IMR-90 (cell line): ENCODE measurements at regions not wholly inside any gene's neighbourhood (a gene's known extent, or its start where the extent isn't known, plus 50 kb on each side); places are given as distances from the start of the nearest gene placed in this dataset.

Experiments
- ATAC-seq: fragments of 200-7000 bp; cut with Tn5 transposase; 2 replicates; pipeline ENCODE4 v1.9.1; 2020; ENCODE audit warnings: low read depth, mild to moderate bottlenecking, moderate library complexity
- BruUV-seq: library from RNA; stranded (reverse); fragments of 400-500 nt; replicated peaks from 2 replicates; lab custom pipeline; 2021; lab: Mats Ljungman, UMichigan
- CTCF ChIA-PET: fragments of 300-600 bp; formaldehyde crosslinking; extraction: SDS; loops from one replicate; lab custom pipeline; 2021; ENCODE audit warnings: antibody characterized with exemption; lab: Yijun Ruan, JAX
- POLR2A ChIA-PET: fragments of 300-600 bp; sonication (Branson Sonifier 250); formaldehyde crosslinking; loops from one replicate; lab custom pipeline; 2022; ENCODE audit warnings: antibody characterized with exemption; ENCODE audit not compliant: unreplicated experiment; lab: Charles Lee
- DNase-seq: peaks from one replicate; pipeline ENCODE4 v3.0.0; 2013
- H2AFZ ChIP-seq: replicated peaks from 2 replicates; pipeline ENCODE3; 2013; ENCODE audit warnings: low read length, mild to moderate bottlenecking; ENCODE audit not compliant: poor library complexity
- H2AK5ac ChIP-seq: 2 replicates; pipeline ENCODE4 v1.6.1; 2013; ENCODE audit warnings: low read depth, low read length, inconsistent platforms
- H2AK9ac ChIP-seq: replicated peaks from 2 replicates; pipeline ENCODE3; 2013; ENCODE audit warnings: mild to moderate bottlenecking, low read depth, low read length, moderate library complexity; ENCODE audit not compliant: poor library complexity
- H2BK120ac ChIP-seq: 2 replicates; pipeline ENCODE4 v1.6.1; 2013; ENCODE audit warnings: low read depth, low read length, inconsistent platforms
- H2BK15ac ChIP-seq: 3 replicates; pipeline ENCODE4 v1.6.1; 2013; ENCODE audit warnings: low read depth, low read length, inconsistent platforms
- H2BK20ac ChIP-seq: 2 replicates; pipeline ENCODE4 v1.6.1; 2013; ENCODE audit warnings: low read depth, mild to moderate bottlenecking, inconsistent platforms, low read length, moderate library complexity
- H2BK5ac ChIP-seq: 2 replicates; pipeline ENCODE4 v1.6.1; 2013; ENCODE audit warnings: mild to moderate bottlenecking, low read depth, low read length, inconsistent platforms; ENCODE audit not compliant: poor library complexity, severe bottlenecking
- H3K14ac ChIP-seq: replicated peaks from 2 replicates; pipeline ENCODE4 v1.6.1; 2013; ENCODE audit warnings: low read depth, low read length, inconsistent platforms
- H3K18ac ChIP-seq: 2 replicates; pipeline ENCODE4 v1.6.1; 2013; ENCODE audit warnings: low read depth, low read length, control low read depth
- H3K23ac ChIP-seq: 2 replicates; pipeline ENCODE4 v1.6.1; 2013; ENCODE audit warnings: low read depth, low read length, inconsistent platforms
- H3K27ac ChIP-seq: 2 replicates; pipeline ENCODE4 v1.5.1; 2013; ENCODE audit warnings: mild to moderate bottlenecking, control low read depth, low read length; ENCODE audit not compliant: insufficient read depth
- H3K27me3 ChIP-seq: 2 replicates; pipeline ENCODE4 v1.6.1; 2013; ENCODE audit warnings: low read length; ENCODE audit not compliant: control insufficient read depth, insufficient read depth
- H3K36me3 ChIP-seq: 2 replicates; pipeline ENCODE4 v1.6.1; 2013; ENCODE audit warnings: low read length, mixed read lengths; ENCODE audit not compliant: control insufficient read depth, insufficient read depth
- H3K4ac ChIP-seq: 2 replicates; pipeline ENCODE4 v1.6.1; 2013; ENCODE audit warnings: low read depth, low read length, inconsistent platforms
- H3K4me1 ChIP-seq: 2 replicates; pipeline ENCODE4 v1.6.1; 2013; ENCODE audit warnings: low read length, mixed read lengths; ENCODE audit not compliant: control insufficient read depth, insufficient read depth
- H3K4me2 ChIP-seq: 2 replicates; pipeline ENCODE4 v1.6.1; 2013; ENCODE audit warnings: low read depth, mild to moderate bottlenecking, control low read depth, low read length, moderate library complexity
- H3K4me3 ChIP-seq: 2 replicates; pipeline ENCODE4 v1.5.1; 2013; ENCODE audit warnings: low read depth, mild to moderate bottlenecking, control low read depth, low read length, moderate library complexity; ENCODE audit not compliant: insufficient read depth
- H3K56ac ChIP-seq: 2 replicates; pipeline ENCODE4 v1.6.1; 2013; ENCODE audit warnings: low read length, inconsistent platforms; ENCODE audit not compliant: insufficient read depth; ENCODE audit errors: extremely low read depth
- H3K79me1 ChIP-seq, 2 experiments: 2 replicates each; pipeline ENCODE4 v1.6.1; 2013; ENCODE audit warnings: low read length in 2 of 2, inconsistent platforms in 1 of 2, low read depth in 1 of 2
- H3K9ac ChIP-seq: 2 replicates; pipeline ENCODE4 v1.6.1; 2013; ENCODE audit warnings: low read depth, low read length, control low read depth
- H3K9me1 ChIP-seq: 2 replicates; pipeline ENCODE4 v1.6.1; 2013; ENCODE audit warnings: low read length, inconsistent platforms; ENCODE audit not compliant: insufficient read depth
- H3K9me3 ChIP-seq: 2 replicates; pipeline ENCODE4 v1.6.1; 2013; ENCODE audit warnings: low read length; ENCODE audit not compliant: control insufficient read depth, insufficient read depth
- H4K20me1 ChIP-seq: 2 replicates; pipeline ENCODE4 v1.6.1; 2013; ENCODE audit warnings: low read length, inconsistent platforms; ENCODE audit not compliant: insufficient read depth
- H4K5ac ChIP-seq: 2 replicates; pipeline ENCODE4 v1.6.1; 2013; ENCODE audit warnings: mild to moderate bottlenecking, low read depth, low read length, control low read depth
- H4K8ac ChIP-seq, 2 experiments: 2 replicates each; pipeline ENCODE4 v1.6.1; 2013; ENCODE audit warnings: low read depth in 2 of 2, low read length in 2 of 2, control low read depth in 1 of 2, inconsistent platforms in 1 of 2
- H4K91ac ChIP-seq: 2 replicates; pipeline ENCODE4 v1.6.1; 2013; ENCODE audit warnings: low read depth, low read length, inconsistent platforms; ENCODE audit not compliant: insufficient read depth
- CTCF ChIP-seq: conservative IDR thresholded peaks from 2 replicates; pipeline ENCODE4 v1.5.1; 2012; ENCODE audit warnings: mild to moderate bottlenecking, low read depth, low read length, improper control_type of control experiment
- ELK1 ChIP-seq: fragments of 150-350 bp; IDR thresholded peaks from 2 replicates; pipeline ENCODE4 v1.6.1; 2016; ENCODE audit warnings: low read depth, mild to moderate bottlenecking, low read length, moderate library complexity, borderline replicate concordance
- FOS ChIP-seq: fragments of 150-350 bp; IDR thresholded peaks from 2 replicates; pipeline ENCODE4 v1.6.1; 2016; ENCODE audit warnings: low read depth, low read length
- MAFK ChIP-seq: IDR thresholded peaks from 2 replicates; pipeline ENCODE4 v1.6.1; 2012; ENCODE audit warnings: low read depth, low read length, improper control_type of control experiment
- MXI1 ChIP-seq: IDR thresholded peaks from 2 replicates; pipeline ENCODE4 v1.6.1; 2012; ENCODE audit warnings: low read depth, mild to moderate bottlenecking, low read length, moderate library complexity, borderline replicate concordance
- NFE2L2 ChIP-seq: fragments of 150-350 bp; IDR thresholded peaks from 2 replicates; pipeline ENCODE4 v1.6.1; 2016; ENCODE audit warnings: low read depth, mild to moderate bottlenecking, low read length
- POLR2A ChIP-seq: IDR thresholded peaks from 2 replicates; pipeline ENCODE4 v1.6.1; 2012; ENCODE audit warnings: mild to moderate bottlenecking, low read depth, low read length
- RAD21 ChIP-seq: IDR thresholded peaks from 2 replicates; pipeline ENCODE4 v1.6.1; 2012; ENCODE audit warnings: low read length, improper control_type of control experiment
- RCOR1 ChIP-seq: IDR thresholded peaks from 2 replicates; pipeline ENCODE4 v1.6.1; 2012; ENCODE audit warnings: mild to moderate bottlenecking, low read length, improper control_type of control experiment; ENCODE audit not compliant: insufficient replicate concordance
- RFX5 ChIP-seq: IDR thresholded peaks from 2 replicates; pipeline ENCODE4 v1.8.0; 2012; ENCODE audit warnings: low read depth, mild to moderate bottlenecking, low read length, moderate library complexity
- SMC3 ChIP-seq: fragments of 150-350 bp; IDR thresholded peaks from 2 replicates; pipeline ENCODE4 v1.6.1; 2016; ENCODE audit warnings: low read depth, mild to moderate bottlenecking, antibody characterized with exemption, low read length, moderate library complexity
- WGBS, 2 experiments: methylation state at CpG; one replicate each; pipeline versions ENCODE4 v1.1.5 to v1.1.7; 2013; ENCODE audit warnings: missing lambda C conversion rate in 2 of 2; ENCODE audit not compliant: insufficient read length in 1 of 2; ENCODE audit errors: extremely low coverage in 2 of 2; 5-methylcytosine and 5-hydroxymethylcytosine counted together
- dilution Hi-C: fragments of 300-500 bp; cut with HindIII; formaldehyde crosslinking; loops from one replicate; pipeline ENCODE4 v1.14.3; 2018; ENCODE audit warnings: low sequenced_read_pairs; ENCODE audit not compliant: unreplicated experiment
- in situ Hi-C: fragments of 300-500 bp; cut with MboI; formaldehyde crosslinking; loops from 3 replicates; pipeline ENCODE4 v1.14.3; 2019; ENCODE audit warnings: low sequenced_read_pairs, inconsistent platforms, mixed read lengths
- intact Hi-C: fragments of 100-400 bp; cut with micrococcal nuclease; formaldehyde crosslinking; loops from 2 replicates; pipeline ENCODE4 v1.10.0; 2022

GRCh38 chr2:175293776-175294175, 112.3 kb upstream of the ATP5MC3 start:
- Histone ChIP-seq H3K56ac (no peak overlapping the region), H3K14ac (no peak overlapping the region), H3K4ac (no peak overlapping the region), H3K36me3 (no peaks in the 10 kb centered on the region), H2AK5ac (no peak overlapping the region), H3K18ac (no peak overlapping the region), H4K8ac (no peak overlapping the region), H3K27me3 (peaks cover 6% of the 10 kb centered on the region), H3K79me1 (no peaks in the 10 kb centered on the region), H3K9me3 (no peaks in the 10 kb centered on the region), H3K4me2 (no peak overlapping the region), H3K27ac (no peak overlapping the region), H3K23ac (no peak overlapping the region), H2BK20ac (no peak overlapping the region), H2BK5ac (no peak overlapping the region), H4K20me1 (no peaks in the 10 kb centered on the region), H2BK15ac (no peak overlapping the region), H2AFZ (no peak overlapping the region), H3K9me1 (no peaks in the 10 kb centered on the region), H3K4me1 (no peaks in the 10 kb centered on the region), H3K9ac (no peak overlapping the region), H2BK120ac (no peak overlapping the region), H2AK9ac (no peak overlapping the region), H4K5ac (no peak overlapping the region), H3K4me3 (no peak overlapping the region), H4K91ac (no peak overlapping the region)
- BruUV-seq, result no TSS peak
- TF ChIP-seq RCOR1 (no peak), RFX5 (no peak), FOS (no peak), POLR2A (no peak), ELK1 (no peak), RAD21 (no peak), SMC3 (no peak), NFE2L2 (no peak), CTCF (no peak), MAFK (no peak), MXI1 (no peak)
- in situ Hi-C loops, result no loop called here
- no peak for ATAC-seq
- no peak for DNase-seq
- no CpG with 5 or more reads among the region's 4 CpGs for WGBS, 2 experiments
- intact Hi-C loops, result no loop called here
- ChIA-PET CTCF (no interaction called here), POLR2A (no interaction called here)
- dilution Hi-C loops, result no loop called here
